HG02870 (cell line): ENCODE measurements at regions not wholly inside any gene's neighbourhood (a gene's known extent, or its start where the extent isn't known, plus 50 kb on each side); places are given as distances from the start of the nearest gene placed in this dataset.
"Not testable (repeated sequence)": the region's sequence is repeated elsewhere in the genome, so short reads cannot be mapped to it uniquely, and the experiment has no call there.

ENCODE experiments used
- ATAC-seq: cut with Tn5 transposase; IDR thresholded peaks from one replicate; pipeline ENCODE4 v1.9.1; 2021; ENCODE audit warnings: mild to moderate bottlenecking, moderate library complexity; ENCODE audit not compliant: unreplicated experiment

GRCh38 chr15:79738143-79738542 is 158.7 kb downstream of the MTHFS start:
- no peak for ATAC-seq

- ATAC-seq = no peak
These were observed 156.3 kb downstream of the MTHFS start for GRCh38 chr15:79740561-79740960.

- ATAC-seq = no peak
These were observed 153.8 kb downstream of the MTHFS start for GRCh38 chr15:79743032-79743431.

DNA sequence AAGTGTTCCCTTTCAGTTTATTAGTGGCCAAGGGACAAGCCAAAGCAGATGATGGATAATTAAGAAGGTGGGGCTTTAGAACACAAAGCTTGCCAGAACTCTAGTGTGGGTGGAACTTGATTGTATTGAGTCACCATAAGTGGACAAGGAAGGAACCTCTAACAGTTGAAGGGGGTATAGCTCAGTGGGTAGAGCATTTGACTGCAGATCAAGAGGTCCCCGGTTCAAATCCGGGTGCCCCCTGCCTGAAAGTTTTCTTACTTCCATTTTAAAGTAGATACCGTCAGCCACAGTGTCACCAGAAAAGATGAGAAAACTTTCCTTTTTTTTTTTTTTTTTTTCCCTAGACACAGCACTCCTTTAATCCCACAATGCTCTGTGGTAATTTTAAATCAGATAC is 152.3 kb downstream of the MTHFS start:
- ATAC-seq = not testable (repeated sequence)

- ATAC-seq = no peak
These were observed 140.4 kb downstream of the MTHFS start for GRCh38 chr15:79756365-79756764.

GRCh38 chr15:79765081-79765480 is 131.7 kb downstream of the MTHFS start:
- ATAC-seq = no peak

DNA sequence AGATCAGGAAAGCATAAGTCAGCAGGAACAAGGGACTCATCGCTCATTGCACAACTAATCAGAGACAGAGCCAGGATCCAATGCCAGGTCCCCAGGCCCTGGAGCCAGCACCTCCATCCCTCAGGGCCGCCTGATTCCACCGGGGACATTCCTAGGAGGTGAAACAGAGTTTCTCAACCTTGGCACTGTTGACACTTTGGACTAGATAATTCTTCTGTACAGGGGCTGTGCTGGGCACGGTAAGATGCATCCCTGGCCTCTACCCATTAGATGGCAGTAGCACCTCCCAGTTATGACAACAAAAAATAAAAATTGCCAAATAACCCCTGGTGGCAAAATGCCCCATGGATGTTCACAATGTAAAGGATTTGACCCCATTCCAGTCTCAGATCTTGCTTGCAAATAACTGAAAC is 127.7 kb downstream of the MTHFS start:
- ATAC-seq = no peak

- ATAC-seq = no peak
These were observed 126.7 kb downstream of the MTHFS start for GRCh38 chr15:79769933-79770759.

DNA sequence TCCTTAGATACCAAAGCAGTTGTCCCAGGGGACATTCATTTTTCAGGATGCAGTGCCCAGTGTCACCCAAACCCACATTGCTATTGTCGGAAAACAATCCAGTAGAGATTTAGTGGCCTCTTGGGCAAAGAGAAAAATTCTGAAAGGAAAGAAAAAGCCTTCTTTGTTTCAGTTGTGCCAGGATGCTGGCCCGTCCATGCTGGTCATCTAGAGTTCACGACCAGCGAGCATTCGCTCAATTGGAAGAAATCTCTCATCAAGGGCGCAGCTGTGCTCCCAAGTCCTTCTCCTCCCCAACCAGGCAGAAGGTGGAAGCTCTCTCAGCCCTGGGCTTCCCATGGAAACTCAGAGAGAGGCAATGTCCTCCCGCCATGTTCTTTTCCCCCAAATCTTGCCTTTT is 123.7 kb downstream of the MTHFS start:
- no peak for ATAC-seq

DNA sequence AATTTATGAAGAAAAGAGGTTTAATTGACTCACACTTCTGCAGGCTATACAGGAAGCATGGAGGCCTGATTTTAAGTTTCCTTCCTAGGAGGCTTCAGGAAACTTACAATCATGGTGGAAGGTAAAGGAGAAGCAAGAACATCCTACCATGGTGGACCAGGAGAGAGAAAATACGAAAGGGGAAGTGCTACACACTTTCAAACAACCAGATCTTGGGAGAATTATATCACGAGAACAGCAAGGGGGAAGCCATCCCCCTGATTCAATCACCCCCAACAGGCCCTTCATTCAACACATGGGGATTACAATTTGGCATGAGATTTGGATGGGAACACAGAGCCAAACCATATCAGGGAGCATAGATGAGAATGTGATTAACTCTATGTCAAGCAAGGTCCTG is 121.0 kb downstream of the MTHFS start:
- ATAC-seq = no peak

DNA sequence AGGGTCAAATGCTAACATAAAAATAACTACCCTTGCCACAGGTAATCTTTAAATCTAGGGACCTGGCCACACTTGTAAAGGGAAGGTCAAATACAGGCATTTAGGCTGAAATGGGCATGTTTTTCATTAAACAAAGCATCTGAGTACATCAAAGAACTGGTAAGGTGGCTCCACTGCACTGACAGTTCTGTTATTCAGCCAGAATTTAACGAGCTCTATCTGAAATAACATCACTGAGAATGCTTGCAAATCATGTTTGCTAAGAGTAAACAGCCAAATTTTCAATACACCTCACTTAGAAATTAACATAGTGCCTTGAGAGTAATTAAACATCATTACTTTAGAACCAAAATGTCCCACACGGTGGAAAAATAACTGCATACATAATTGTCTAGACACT is 118.9 kb downstream of the MTHFS start:
- ATAC-seq = no peak

GRCh38 chr15:79778378-79778990 is 118.3 kb downstream of the MTHFS start:
- ATAC-seq = no peak

- no peak for ATAC-seq
These were observed 117.1 kb downstream of the MTHFS start for GRCh38 chr15:79779746-79780145.

DNA sequence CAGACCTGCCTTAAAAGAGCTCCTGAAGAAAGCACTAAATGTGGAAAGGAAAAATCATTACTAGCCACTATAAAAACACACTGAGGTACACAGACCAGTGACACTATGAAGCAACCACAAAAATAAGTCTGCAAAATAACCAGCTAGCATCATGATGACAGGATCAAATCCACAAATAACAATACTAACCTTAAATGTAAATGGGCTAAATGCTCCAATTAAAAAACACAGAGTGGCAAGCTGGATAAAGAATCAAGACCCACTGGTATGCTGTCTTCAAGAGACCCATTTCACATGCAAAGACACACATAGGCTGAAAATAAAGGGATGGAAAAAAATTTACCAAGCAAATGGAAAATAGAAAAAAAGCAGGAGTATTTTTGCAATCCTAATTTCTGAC is 114.5 kb downstream of the MTHFS start:
- not testable (repeated sequence) for ATAC-seq
